ENCODE measurements at regions not wholly inside any gene's neighbourhood (a gene's known extent, or its start where the extent isn't known, plus 50 kb on each side); places are given as distances from the start of the nearest gene placed in this dataset.
"Not testable (repeated sequence)": the region's sequence is repeated elsewhere in the genome, so short reads cannot be mapped to it uniquely, and the experiment has no call there.

DNA sequence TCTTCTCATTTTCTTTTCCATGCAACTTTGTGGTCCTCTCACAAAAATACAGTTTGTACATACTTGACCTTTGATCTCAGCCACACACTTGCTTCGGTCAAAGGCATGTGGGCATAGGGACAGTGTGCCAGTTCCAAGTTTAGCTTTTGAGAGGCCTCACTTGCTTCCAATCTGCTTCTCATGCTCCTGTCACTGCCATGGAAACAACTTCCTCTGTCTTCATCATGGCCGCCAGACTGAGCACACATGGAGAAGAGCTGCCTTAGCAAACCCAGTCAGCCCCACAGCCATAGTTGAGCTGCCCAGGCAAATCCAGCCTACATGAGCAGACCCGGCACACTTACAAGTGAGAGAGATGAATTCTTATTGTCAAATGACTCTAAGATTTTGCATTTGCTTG lies 138.2 kb upstream of the TUSC1 start:
- no peak overlapping the region for H3K27ac ChIP-seq (ENCODE audit: insufficient read depth in 1 of 2, low read depth in 1 of 2, low read length in 2 of 2, poor library complexity in 1 of 2, severe bottlenecking in 2 of 2)
- ChIA-PET POLR2A (interaction anchor here (0.6 kb wide), 1 partner anchor 228 kb away, joined by 3 read pairs; no protein-coding TSS in a partner anchor), CTCF (no interaction called here)
- 92% methylated on average over 2 of the region's 3 CpGs for WGBS (ENCODE audit: insufficient coverage)
- H3K27me3 ChIP-seq (replicated peaks in 2 of 5; ENCODE audit: control insufficient read depth in 4 of 5, insufficient read depth in 5 of 5, low read length in 4 of 5) = no peaks in the 10 kb centered on the region
- no peak overlapping the region for H3K4me3 ChIP-seq (ENCODE audit: control insufficient read depth in 1 of 7, extremely low read depth in 1 of 7, insufficient read depth in 4 of 7, low read depth in 2 of 7, low read length in 6 of 7)
- DNase-seq = no peak
- no peaks in the 10 kb centered on the region for H3K9me3 ChIP-seq (ENCODE audit: control extremely low read depth in 1 of 5, control insufficient read depth in 4 of 5, insufficient read depth in 2 of 5, low read depth in 1 of 5, low read length in 4 of 5)
- no peaks in the 10 kb centered on the region for H3K36me3 ChIP-seq (ENCODE audit: control insufficient read depth in 4 of 4, insufficient read depth in 4 of 4, low read length in 3 of 4)
- H3K4me1 ChIP-seq (ENCODE audit: control extremely low read depth in 1 of 4, control insufficient read depth in 4 of 4, insufficient read depth in 4 of 4, low read length in 3 of 4) = no peaks in the 10 kb centered on the region

DNA sequence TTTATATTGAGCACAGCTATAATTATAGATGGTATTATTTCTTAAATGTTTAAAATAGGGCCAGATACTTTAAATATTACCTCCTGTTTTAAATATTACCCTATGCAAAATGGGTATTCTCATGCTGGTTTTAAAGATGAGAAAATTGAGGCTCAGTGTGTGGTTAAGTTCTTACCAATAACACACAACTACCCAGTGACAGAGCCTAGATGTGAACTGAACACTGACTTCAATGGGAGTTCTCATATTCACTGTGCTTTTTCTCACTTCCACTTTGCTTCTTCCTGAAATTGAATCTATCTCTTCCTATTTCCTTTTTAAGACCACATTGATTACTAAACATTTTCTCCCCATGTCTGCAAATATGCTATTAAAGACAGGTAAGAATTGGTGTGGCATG lies 135.8 kb upstream of the TUSC1 start:
- Histone ChIP-seq H3K4me1 (ENCODE audit: control extremely low read depth in 1 of 4, control insufficient read depth in 4 of 4, insufficient read depth in 4 of 4, low read length in 3 of 4) (no peaks in the 10 kb centered on the region), H3K27me3 (replicated peaks in 2 of 5; ENCODE audit: control insufficient read depth in 4 of 5, insufficient read depth in 5 of 5, low read length in 4 of 5) (no peaks in the 10 kb centered on the region), H3K9me3 (ENCODE audit: control extremely low read depth in 1 of 5, control insufficient read depth in 4 of 5, insufficient read depth in 2 of 5, low read depth in 1 of 5, low read length in 4 of 5) (no peaks in the 10 kb centered on the region), H3K36me3 (ENCODE audit: control insufficient read depth in 4 of 4, insufficient read depth in 4 of 4, low read length in 3 of 4) (no peaks in the 10 kb centered on the region), H3K4me3 (ENCODE audit: control insufficient read depth in 1 of 7, extremely low read depth in 1 of 7, insufficient read depth in 4 of 7, low read depth in 2 of 7, low read length in 6 of 7) (no peak overlapping the region), H3K27ac (ENCODE audit: insufficient read depth in 1 of 2, low read depth in 1 of 2, low read length in 2 of 2, poor library complexity in 1 of 2, severe bottlenecking in 2 of 2) (no peak overlapping the region)
- CTCF ChIA-PET = no interaction called here
- no peak for DNase-seq
- POLR2A ChIA-PET = no interaction called here

DNA sequence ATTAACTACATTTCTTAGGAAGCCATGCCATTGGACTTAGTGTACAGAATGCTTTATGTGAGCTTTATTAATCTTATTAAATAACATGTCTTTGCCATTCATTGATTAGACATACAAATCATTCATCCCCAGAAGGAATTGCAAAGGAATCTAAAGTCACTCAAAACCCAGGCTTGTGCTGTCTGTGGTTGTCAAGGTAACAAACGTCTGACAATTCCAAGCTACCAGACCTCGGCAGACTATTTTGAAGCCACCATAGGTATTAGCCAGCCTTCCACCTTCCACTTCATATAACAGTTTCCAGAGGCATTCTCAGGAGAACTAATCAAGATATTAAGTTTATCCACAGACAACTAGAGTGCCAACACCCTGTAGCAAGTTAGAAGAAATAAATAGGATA lies 135.2 kb upstream of the TUSC1 start:
- no peak overlapping the region for H3K27ac ChIP-seq (ENCODE audit: insufficient read depth in 1 of 2, low read depth in 1 of 2, low read length in 2 of 2, poor library complexity in 1 of 2, severe bottlenecking in 2 of 2)
- H3K36me3 ChIP-seq (ENCODE audit: control insufficient read depth in 4 of 4, insufficient read depth in 4 of 4, low read length in 3 of 4) = no peaks in the 10 kb centered on the region
- no peak for DNase-seq
- no peak overlapping the region for H3K4me3 ChIP-seq (ENCODE audit: control insufficient read depth in 1 of 7, extremely low read depth in 1 of 7, insufficient read depth in 4 of 7, low read depth in 2 of 7, low read length in 6 of 7)
- POLR2A ChIA-PET = no interaction called here
- WGBS (ENCODE audit: insufficient coverage) = no CpG with 5 or more reads among the region's 2 CpGs
- no peaks in the 10 kb centered on the region for H3K4me1 ChIP-seq (ENCODE audit: control extremely low read depth in 1 of 4, control insufficient read depth in 4 of 4, insufficient read depth in 4 of 4, low read length in 3 of 4)
- no peaks in the 10 kb centered on the region for H3K9me3 ChIP-seq (ENCODE audit: control extremely low read depth in 1 of 5, control insufficient read depth in 4 of 5, insufficient read depth in 2 of 5, low read depth in 1 of 5, low read length in 4 of 5)
- no peaks in the 10 kb centered on the region for H3K27me3 ChIP-seq (replicated peaks in 2 of 5; ENCODE audit: control insufficient read depth in 4 of 5, insufficient read depth in 5 of 5, low read length in 4 of 5)
- CTCF ChIA-PET = no interaction called here

DNA sequence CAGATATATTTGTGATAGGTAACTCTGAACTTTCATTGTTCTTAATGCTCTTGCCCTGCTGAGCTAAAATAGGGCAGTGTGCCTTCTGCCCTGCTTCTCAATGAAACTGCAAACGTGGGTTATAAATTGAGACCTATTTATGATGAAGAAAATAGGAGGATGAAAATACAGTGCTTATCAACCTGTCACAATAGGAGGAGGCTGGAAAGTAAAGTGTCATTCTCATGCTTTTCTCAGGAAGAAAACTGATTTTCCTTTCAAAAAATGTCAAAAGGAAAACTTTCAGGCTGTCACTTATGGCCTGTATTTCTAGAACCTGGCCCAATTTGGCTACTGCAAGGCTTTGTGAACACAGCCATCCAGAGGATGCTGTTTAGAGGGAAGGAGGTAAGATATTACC lies 130.3 kb upstream of the TUSC1 start:
- POLR2A ChIA-PET = no interaction called here
- no peaks in the 10 kb centered on the region for H3K36me3 ChIP-seq (ENCODE audit: control insufficient read depth in 4 of 4, insufficient read depth in 4 of 4, low read length in 3 of 4)
- no peaks in the 10 kb centered on the region for H3K27me3 ChIP-seq (replicated peaks in 2 of 5; ENCODE audit: control insufficient read depth in 4 of 5, insufficient read depth in 5 of 5, low read length in 4 of 5)
- H3K4me3 ChIP-seq (ENCODE audit: control insufficient read depth in 1 of 7, extremely low read depth in 1 of 7, insufficient read depth in 4 of 7, low read depth in 2 of 7, low read length in 6 of 7) = no peak overlapping the region
- 100% methylated on average over 1 of the region's 1 CpG for WGBS (ENCODE audit: insufficient coverage)
- H3K9me3 ChIP-seq (ENCODE audit: control extremely low read depth in 1 of 5, control insufficient read depth in 4 of 5, insufficient read depth in 2 of 5, low read depth in 1 of 5, low read length in 4 of 5) = no peaks in the 10 kb centered on the region
- no peak overlapping the region for H3K27ac ChIP-seq (ENCODE audit: insufficient read depth in 1 of 2, low read depth in 1 of 2, low read length in 2 of 2, poor library complexity in 1 of 2, severe bottlenecking in 2 of 2)
- CTCF ChIA-PET = no interaction called here
- DNase-seq = no peak
- no peaks in the 10 kb centered on the region for H3K4me1 ChIP-seq (ENCODE audit: control extremely low read depth in 1 of 4, control insufficient read depth in 4 of 4, insufficient read depth in 4 of 4, low read length in 3 of 4)

DNA sequence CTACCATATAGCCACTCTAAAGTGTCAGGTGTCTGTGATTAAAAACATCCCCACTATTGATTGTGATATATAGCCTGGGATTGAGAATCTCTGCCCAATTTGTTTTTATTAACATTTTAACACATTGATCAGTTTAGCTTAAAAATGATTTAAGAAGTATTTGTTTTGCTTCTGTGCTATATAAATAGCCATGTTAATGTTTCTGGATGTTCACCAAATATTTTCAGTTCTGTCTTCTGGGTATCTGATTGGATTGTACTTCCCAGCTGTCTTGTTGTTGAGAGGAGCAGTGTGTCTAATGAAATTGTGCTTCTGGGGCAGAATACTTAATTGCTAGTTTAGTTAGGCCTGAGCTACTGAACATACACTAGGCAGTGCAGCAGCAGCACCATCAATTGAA lies 126.6 kb upstream of the TUSC1 start:
- no peak overlapping the region for H3K27ac ChIP-seq (ENCODE audit: insufficient read depth in 1 of 2, low read depth in 1 of 2, low read length in 2 of 2, poor library complexity in 1 of 2, severe bottlenecking in 2 of 2)
- POLR2A ChIA-PET = no interaction called here
- CTCF ChIA-PET = no interaction called here
- no peak for DNase-seq
- no peak overlapping the region for H3K4me3 ChIP-seq (ENCODE audit: control insufficient read depth in 1 of 7, extremely low read depth in 1 of 7, insufficient read depth in 4 of 7, low read depth in 2 of 7, low read length in 6 of 7)
- H3K27me3 ChIP-seq (replicated peaks in 2 of 5; ENCODE audit: control insufficient read depth in 4 of 5, insufficient read depth in 5 of 5, low read length in 4 of 5) = no peaks in the 10 kb centered on the region
- H3K9me3 ChIP-seq (ENCODE audit: control extremely low read depth in 1 of 5, control insufficient read depth in 4 of 5, insufficient read depth in 2 of 5, low read depth in 1 of 5, low read length in 4 of 5) = no peaks in the 10 kb centered on the region
- no peaks in the 10 kb centered on the region for H3K36me3 ChIP-seq (ENCODE audit: control insufficient read depth in 4 of 4, insufficient read depth in 4 of 4, low read length in 3 of 4)
- H3K4me1 ChIP-seq (ENCODE audit: control extremely low read depth in 1 of 4, control insufficient read depth in 4 of 4, insufficient read depth in 4 of 4, low read length in 3 of 4) = no peaks in the 10 kb centered on the region

DNA sequence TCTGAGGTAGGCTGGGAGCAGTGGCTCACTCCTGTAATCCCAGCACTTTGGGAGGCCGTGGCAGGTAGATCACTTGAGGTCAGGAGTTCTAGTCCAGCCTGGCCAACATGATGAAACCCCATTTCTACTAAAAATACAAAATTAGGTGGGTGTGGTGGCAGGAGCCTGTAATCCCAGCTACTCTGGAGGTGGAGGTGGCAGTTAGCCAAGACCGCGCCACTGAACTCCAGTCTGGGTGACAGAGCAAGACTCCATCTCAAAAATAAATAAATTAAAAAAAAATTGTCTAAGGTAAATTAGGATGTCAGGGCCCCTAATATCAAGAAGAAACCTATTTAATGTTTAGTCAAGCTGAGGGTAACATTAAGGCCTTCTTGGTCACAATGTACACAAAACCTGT lies 123.7 kb upstream of the TUSC1 start:
- WGBS (ENCODE audit: insufficient coverage) = no CpG with 5 or more reads among the region's 3 CpGs
- CTCF ChIA-PET, DNase-seq: not testable (repeated sequence)

DNA sequence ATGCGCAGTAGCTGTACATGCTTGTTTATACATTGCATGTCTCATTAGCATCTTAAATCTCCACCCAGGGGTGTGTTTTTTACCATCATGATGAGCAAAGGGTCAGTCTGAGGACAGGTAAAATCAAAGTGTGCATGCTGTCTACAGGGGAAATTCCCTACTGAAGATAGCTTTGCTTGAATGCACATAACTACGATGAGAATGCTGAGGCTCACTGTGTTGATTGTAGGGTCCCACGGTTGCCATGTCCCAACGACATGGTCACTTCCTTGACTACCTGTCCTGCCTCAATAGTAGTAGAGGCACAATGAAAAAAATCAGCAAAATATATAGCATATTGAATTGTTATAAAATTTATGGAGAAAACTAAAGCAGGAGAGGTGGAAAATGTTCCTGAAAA lies 95.6 kb upstream of the TUSC1 start:
- H3K4me1 ChIP-seq (ENCODE audit: control extremely low read depth in 1 of 4, control insufficient read depth in 4 of 4, insufficient read depth in 4 of 4, low read length in 3 of 4) = no peaks in the 10 kb centered on the region
- WGBS (ENCODE audit: insufficient coverage) = no CpG with 5 or more reads among the region's 4 CpGs
- H3K4me3 ChIP-seq (ENCODE audit: control insufficient read depth in 1 of 7, extremely low read depth in 1 of 7, insufficient read depth in 4 of 7, low read depth in 2 of 7, low read length in 6 of 7) = no peak overlapping the region
- H3K36me3 ChIP-seq (ENCODE audit: control insufficient read depth in 4 of 4, insufficient read depth in 4 of 4, low read length in 3 of 4) = no peaks in the 10 kb centered on the region
- ChIA-PET CTCF (no interaction called here), POLR2A (no interaction called here)
- no peaks in the 10 kb centered on the region for H3K9me3 ChIP-seq (ENCODE audit: control extremely low read depth in 1 of 5, control insufficient read depth in 4 of 5, insufficient read depth in 2 of 5, low read depth in 1 of 5, low read length in 4 of 5)
- no peak for DNase-seq
- H3K27ac ChIP-seq (ENCODE audit: insufficient read depth in 1 of 2, low read depth in 1 of 2, low read length in 2 of 2, poor library complexity in 1 of 2, severe bottlenecking in 2 of 2) = no peak overlapping the region
- H3K27me3 ChIP-seq (replicated peaks in 2 of 5; ENCODE audit: control insufficient read depth in 4 of 5, insufficient read depth in 5 of 5, low read length in 4 of 5) = no peaks in the 10 kb centered on the region

More for the DNA sequence above, 123.7 kb upstream of the TUSC1 start:
- H3K4me1 ChIP-seq (ENCODE audit: control extremely low read depth in 1 of 4, control insufficient read depth in 4 of 4, insufficient read depth in 4 of 4, low read length in 3 of 4); H3K9me3 ChIP-seq (ENCODE audit: control extremely low read depth in 1 of 5, control insufficient read depth in 4 of 5, insufficient read depth in 2 of 5, low read depth in 1 of 5, low read length in 4 of 5); H3K4me3 ChIP-seq (ENCODE audit: control insufficient read depth in 1 of 7, extremely low read depth in 1 of 7, insufficient read depth in 4 of 7, low read depth in 2 of 7, low read length in 6 of 7); H3K36me3 ChIP-seq (ENCODE audit: control insufficient read depth in 4 of 4, insufficient read depth in 4 of 4, low read length in 3 of 4); POLR2A ChIA-PET; H3K27ac ChIP-seq (ENCODE audit: insufficient read depth in 1 of 2, low read depth in 1 of 2, low read length in 2 of 2, poor library complexity in 1 of 2, severe bottlenecking in 2 of 2); H3K27me3 ChIP-seq (replicated peaks in 2 of 5; ENCODE audit: control insufficient read depth in 4 of 5, insufficient read depth in 5 of 5, low read length in 4 of 5): not testable (repeated sequence)

DNA sequence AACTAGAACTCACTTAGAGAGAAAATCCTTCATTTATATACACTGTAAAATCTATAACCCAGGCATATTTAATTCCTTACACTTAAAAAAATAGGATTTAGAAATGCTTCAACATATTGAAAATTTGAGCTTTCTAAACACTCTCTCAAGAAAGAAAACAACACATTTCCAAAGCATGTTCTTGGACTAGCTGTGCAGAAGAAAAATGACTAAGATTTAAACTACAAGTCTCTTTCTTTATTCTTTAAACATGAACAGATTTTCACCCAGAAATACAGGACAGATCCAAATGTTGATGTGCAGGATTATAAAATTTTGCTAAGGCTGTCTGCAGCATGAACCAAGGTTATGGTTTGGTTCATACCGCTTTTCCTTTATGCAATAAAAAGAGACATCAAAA lies 77.7 kb upstream of the TUSC1 start:
- no peaks in the 10 kb centered on the region for H3K4me1 ChIP-seq (ENCODE audit: control extremely low read depth in 1 of 4, control insufficient read depth in 4 of 4, insufficient read depth in 4 of 4, low read length in 3 of 4)
- WGBS (ENCODE audit: insufficient coverage) = 100% methylated on average over 1 of the region's 1 CpG

More for the DNA sequence above, 77.7 kb upstream of the TUSC1 start:
- no peaks in the 10 kb centered on the region for H3K27me3 ChIP-seq (replicated peaks in 2 of 5; ENCODE audit: control insufficient read depth in 4 of 5, insufficient read depth in 5 of 5, low read length in 4 of 5)
- no peak overlapping the region for H3K4me3 ChIP-seq (ENCODE audit: control insufficient read depth in 1 of 7, extremely low read depth in 1 of 7, insufficient read depth in 4 of 7, low read depth in 2 of 7, low read length in 6 of 7)
- ChIA-PET POLR2A (no interaction called here), CTCF (no interaction called here)
- H3K9me3 ChIP-seq (ENCODE audit: control extremely low read depth in 1 of 5, control insufficient read depth in 4 of 5, insufficient read depth in 2 of 5, low read depth in 1 of 5, low read length in 4 of 5) = no peaks in the 10 kb centered on the region
- H3K36me3 ChIP-seq (ENCODE audit: control insufficient read depth in 4 of 4, insufficient read depth in 4 of 4, low read length in 3 of 4) = no peaks in the 10 kb centered on the region
- no peak for DNase-seq
- H3K27ac ChIP-seq (ENCODE audit: insufficient read depth in 1 of 2, low read depth in 1 of 2, low read length in 2 of 2, poor library complexity in 1 of 2, severe bottlenecking in 2 of 2) = no peak overlapping the region

All from common myeloid progenitor, CD34-positive (primary cell).